Hepatocyte (in vitro differentiated cells): ENCODE measurements at regions not wholly inside any gene's neighbourhood (a gene's known extent, or its start where the extent isn't known, plus 50 kb on each side); places are given as distances from the start of the nearest gene placed in this dataset.

ENCODE experiments used
- DNase-seq: peaks from one replicate; pipeline ENCODE4 v3.0.0-alpha.2; 2016; ENCODE audit warnings: low spot score
- H2AFZ ChIP-seq: fragments of 200-600 bp; sonication (generic); 2 replicates; pipeline ENCODE4 v1.6.0; 2016; ENCODE audit warnings: antibody characterized with exemption, mild to moderate bottlenecking
- H3K27ac ChIP-seq: fragments of 200-600 bp; sonication (generic); 2 replicates; pipeline ENCODE4 v1.5.1; 2016; ENCODE audit warnings: mild to moderate bottlenecking
- H3K27me3 ChIP-seq: fragments of 200-600 bp; sonication (generic); 2 replicates; pipeline ENCODE4 v1.6.1; 2016
- H3K36me3 ChIP-seq: fragments of 200-600 bp; sonication (generic); replicated peaks from 2 replicates; pipeline ENCODE4 v1.5.1; 2016; ENCODE audit warnings: low read depth; ENCODE audit not compliant: insufficient read depth
- H3K4me1 ChIP-seq: fragments of 200-600 bp; sonication (generic); 2 replicates; pipeline ENCODE4 v1.5.1; 2016; ENCODE audit warnings: mild to moderate bottlenecking, moderate library complexity; ENCODE audit not compliant: insufficient read depth
- H3K4me2 ChIP-seq: fragments of 200-600 bp; sonication (generic); 2 replicates; pipeline ENCODE4 v1.6.0; 2016
- H3K4me3 ChIP-seq: fragments of 200-600 bp; sonication (generic); 2 replicates; pipeline ENCODE4 v1.5.1; 2016; ENCODE audit warnings: mild to moderate bottlenecking
- H3K79me2 ChIP-seq: fragments of 200-600 bp; sonication (generic); 2 replicates; pipeline ENCODE4 v1.6.0; 2017; ENCODE audit warnings: mild to moderate bottlenecking
- H3K9me2 ChIP-seq: fragments of 200-600 bp; sonication (generic); replicated peaks from 2 replicates; pipeline ENCODE4 v1.6.0; 2017; ENCODE audit warnings: mild to moderate bottlenecking; ENCODE audit not compliant: insufficient read depth
- H3K9me3 ChIP-seq: fragments of 200-600 bp; sonication (generic); 2 replicates; pipeline ENCODE4 v1.5.1; 2016; ENCODE audit warnings: low read depth, mild to moderate bottlenecking
- H4K20me1 ChIP-seq: fragments of 200-600 bp; sonication (generic); 2 replicates; pipeline ENCODE4 v1.6.0; 2016; ENCODE audit warnings: mild to moderate bottlenecking; ENCODE audit not compliant: insufficient read depth, poor library complexity, severe bottlenecking
- EZH2 ChIP-seq: fragments of 200-600 bp; sonication (generic); IDR thresholded peaks from 2 replicates; pipeline ENCODE4 v1.6.1; 2016; ENCODE audit warnings: antibody characterized with exemption, mild to moderate bottlenecking, borderline replicate concordance
- EZH2phosphoT487 ChIP-seq: fragments of 200-600 bp; sonication (generic); IDR thresholded peaks from one replicate; pipeline ENCODE4 v1.6.1; 2018; ENCODE audit warnings: antibody characterized with exemption, mild to moderate bottlenecking, low read depth, moderate library complexity; ENCODE audit not compliant: unreplicated experiment, severe bottlenecking
- WGBS: methylation state at CpG from one replicate; pipeline ENCODE4 v1.1.6; 2016; ENCODE audit warnings: low lambda C conversion rate; ENCODE audit errors: missing lambda C conversion rate; 5-methylcytosine and 5-hydroxymethylcytosine counted together
- TF ChIP-seq, protein P1 (sequence below): fragments of 200-600 bp; sonication (generic); IDR thresholded peaks from 2 replicates; pipeline ENCODE4 v1.5.1; 2016; ENCODE audit warnings: antibody characterized with exemption, mild to moderate bottlenecking; ENCODE audit not compliant: poor library complexity

DNA sequence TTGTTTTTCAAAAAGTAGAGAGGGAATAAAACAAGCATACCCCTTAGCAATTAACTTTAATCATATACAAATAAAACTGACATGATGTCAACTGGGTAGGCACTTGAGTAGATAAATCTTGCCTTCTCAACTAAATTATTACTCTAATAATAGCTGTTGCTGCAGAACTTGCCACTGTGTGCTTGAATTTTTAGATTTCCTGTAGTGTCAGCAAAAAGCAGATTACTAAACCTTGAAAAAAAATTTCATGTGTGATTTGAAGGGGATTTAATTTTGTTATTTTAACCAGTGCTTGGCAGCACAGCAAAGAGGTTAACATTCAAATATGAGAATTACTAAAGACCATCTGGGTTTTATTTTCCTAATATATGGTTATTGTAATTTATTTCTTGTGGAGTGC lies 438.3 kb upstream of the SPANXN1 start:
- Histone ChIP-seq H3K79me2 (no peaks in the 10 kb centered on the region), H2AFZ (no peak overlapping the region), H3K27me3 (no peaks in the 10 kb centered on the region), H3K27ac (no peak overlapping the region), H3K36me3 (no peaks in the 10 kb centered on the region), H3K9me3 (no peaks in the 10 kb centered on the region), H3K4me3 (no peak overlapping the region), H3K4me1 (no peaks in the 10 kb centered on the region), H4K20me1 (no peaks in the 10 kb centered on the region), H3K9me2 (no peaks in the 10 kb centered on the region), H3K4me2 (no peak overlapping the region)
- no peak for DNase-seq
- TF ChIP-seq EZH2 = no peak
- TF ChIP-seq, protein P1, sequence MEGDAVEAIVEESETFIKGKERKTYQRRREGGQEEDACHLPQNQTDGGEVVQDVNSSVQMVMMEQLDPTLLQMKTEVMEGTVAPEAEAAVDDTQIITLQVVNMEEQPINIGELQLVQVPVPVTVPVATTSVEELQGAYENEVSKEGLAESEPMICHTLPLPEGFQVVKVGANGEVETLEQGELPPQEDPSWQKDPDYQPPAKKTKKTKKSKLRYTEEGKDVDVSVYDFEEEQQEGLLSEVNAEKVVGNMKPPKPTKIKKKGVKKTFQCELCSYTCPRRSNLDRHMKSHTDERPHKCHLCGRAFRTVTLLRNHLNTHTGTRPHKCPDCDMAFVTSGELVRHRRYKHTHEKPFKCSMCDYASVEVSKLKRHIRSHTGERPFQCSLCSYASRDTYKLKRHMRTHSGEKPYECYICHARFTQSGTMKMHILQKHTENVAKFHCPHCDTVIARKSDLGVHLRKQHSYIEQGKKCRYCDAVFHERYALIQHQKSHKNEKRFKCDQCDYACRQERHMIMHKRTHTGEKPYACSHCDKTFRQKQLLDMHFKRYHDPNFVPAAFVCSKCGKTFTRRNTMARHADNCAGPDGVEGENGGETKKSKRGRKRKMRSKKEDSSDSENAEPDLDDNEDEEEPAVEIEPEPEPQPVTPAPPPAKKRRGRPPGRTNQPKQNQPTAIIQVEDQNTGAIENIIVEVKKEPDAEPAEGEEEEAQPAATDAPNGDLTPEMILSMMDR = no peak
- no peak for TF ChIP-seq EZH2phosphoT487

DNA sequence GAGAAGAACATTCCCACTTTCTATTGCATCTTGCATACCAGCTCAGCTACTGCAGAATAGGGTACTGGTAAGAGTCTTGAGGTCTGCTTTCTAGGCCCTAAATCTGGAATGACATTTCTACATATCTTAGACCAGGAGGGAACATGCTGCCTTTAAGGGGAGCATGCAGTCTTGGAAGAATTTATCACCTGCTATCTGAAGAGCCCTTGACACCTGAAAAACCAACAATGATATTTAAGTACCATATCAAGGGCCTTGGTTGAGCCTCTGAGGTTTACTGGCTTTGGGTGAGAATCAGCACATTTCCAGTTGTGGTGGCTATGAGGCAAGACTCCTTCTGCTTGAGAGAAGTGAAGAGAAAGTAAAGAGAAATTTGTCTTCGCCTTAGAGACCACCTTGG lies 436.8 kb upstream of the SPANXN1 start:
- H2AFZ ChIP-seq = no peak overlapping the region
- no peak overlapping the region for H3K4me2 ChIP-seq
- no peak for TF ChIP-seq EZH2phosphoT487
- TF ChIP-seq, protein P1 = no peak
- TF ChIP-seq EZH2 = no peak
- H3K27me3 ChIP-seq = no peaks in the 10 kb centered on the region
- WGBS = 67% methylated on average over 1 of the region's 1 CpG
- H3K9me3 ChIP-seq = no peaks in the 10 kb centered on the region
- H4K20me1 ChIP-seq = no peaks in the 10 kb centered on the region
- DNase-seq = no peak
- H3K4me3 ChIP-seq = no peak overlapping the region
- H3K36me3 ChIP-seq = no peaks in the 10 kb centered on the region
- no peaks in the 10 kb centered on the region for H3K9me2 ChIP-seq
- H3K27ac ChIP-seq = no peak overlapping the region
- H3K4me1 ChIP-seq = no peaks in the 10 kb centered on the region
- no peaks in the 10 kb centered on the region for H3K79me2 ChIP-seq

GRCh38 chrX:144819406-144819805 lies 427.9 kb upstream of the SPANXN1 start:
- Histone ChIP-seq H3K27ac (no peak overlapping the region), H3K9me2 (no peaks in the 10 kb centered on the region), H3K36me3 (no peaks in the 10 kb centered on the region), H3K4me3 (no peak overlapping the region), H3K79me2 (no peaks in the 10 kb centered on the region), H3K27me3 (no peaks in the 10 kb centered on the region), H3K4me2 (no peak overlapping the region), H2AFZ (no peak overlapping the region), H3K4me1 (no peaks in the 10 kb centered on the region), H4K20me1 (no peaks in the 10 kb centered on the region), H3K9me3 (no peaks in the 10 kb centered on the region)
- no peak for DNase-seq
- TF ChIP-seq EZH2phosphoT487 (no peak), EZH2 (no peak)
- TF ChIP-seq, protein P1 = no peak

DNA sequence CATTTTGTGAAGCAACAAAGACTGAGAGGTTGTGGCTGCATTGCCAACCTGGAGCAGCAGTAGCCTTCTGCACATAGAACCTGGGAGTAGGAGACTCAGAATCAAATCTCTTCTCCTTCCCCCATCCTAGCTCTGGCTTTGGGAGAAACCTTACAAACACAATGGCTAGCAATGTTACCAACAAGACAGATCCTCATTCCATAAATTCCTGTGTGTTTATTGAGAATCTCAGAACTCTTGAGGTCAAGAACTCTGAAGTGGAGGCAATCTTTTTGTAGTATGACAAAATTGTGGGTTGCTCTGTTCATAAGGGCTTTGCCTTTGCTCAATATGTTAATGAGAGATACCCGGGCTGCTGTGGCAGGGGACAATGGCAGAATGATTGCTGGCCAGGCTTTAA lies 406.7 kb upstream of the SPANXN1 start:
- no peaks in the 10 kb centered on the region for H4K20me1 ChIP-seq
- H3K4me1 ChIP-seq = no peaks in the 10 kb centered on the region
- H3K9me3 ChIP-seq = no peaks in the 10 kb centered on the region
- DNase-seq = no peak
- H3K9me2 ChIP-seq = no peaks in the 10 kb centered on the region
- WGBS = 48% methylated on average over 1 of the region's 1 CpG
- no peaks in the 10 kb centered on the region for H3K36me3 ChIP-seq
- H3K27ac ChIP-seq = no peak overlapping the region
- H3K27me3 ChIP-seq = no peaks in the 10 kb centered on the region
- no peak overlapping the region for H3K4me3 ChIP-seq
- H3K79me2 ChIP-seq = no peaks in the 10 kb centered on the region
- no peak overlapping the region for H3K4me2 ChIP-seq
- TF ChIP-seq EZH2phosphoT487 (no peak), EZH2 (no peak)
- H2AFZ ChIP-seq = no peak overlapping the region
